ENCODE measurements at regions not wholly inside any gene's neighbourhood (a gene's known extent, or its start where the extent isn't known, plus 50 kb on each side); places are given as distances from the start of the nearest gene placed in this dataset.

DNA sequence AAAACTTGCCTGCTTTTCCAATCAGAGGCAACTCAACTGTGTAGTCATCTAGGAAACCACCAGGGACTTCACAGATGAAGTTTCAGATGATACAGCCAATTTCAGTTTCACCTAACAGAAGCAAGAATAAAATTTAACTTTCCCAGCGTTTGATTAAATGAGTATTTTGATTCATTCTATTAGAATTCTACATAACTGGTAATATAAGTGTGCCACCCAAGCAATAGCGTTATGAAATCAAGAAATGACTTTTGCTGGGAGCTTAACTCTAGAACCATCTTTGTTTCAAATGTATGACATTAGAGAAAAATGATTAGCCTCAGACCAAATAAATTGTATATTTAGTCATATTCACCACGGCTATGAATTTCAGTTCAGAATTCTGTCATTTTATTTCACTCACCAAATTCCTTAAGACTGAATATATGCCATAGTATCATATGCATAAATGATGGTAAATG is 239.3 kb downstream of the NRIP1 start:
- Mint-ChIP-seq H3K27ac (ENCODE audit: unreplicated experiment) (no peak overlapping the region), H3K36me3 (ENCODE audit: insufficient read depth, unreplicated experiment) (no peaks in the 10 kb centered on the region), H3K9me3 (ENCODE audit: unreplicated experiment) (no peaks in the 10 kb centered on the region), H3K4me3 (ENCODE audit: unreplicated experiment) (no peak overlapping the region), H3K27me3 (ENCODE audit: insufficient read depth, unreplicated experiment) (no peaks in the 10 kb centered on the region), H3K4me1 (ENCODE audit: low read depth, unreplicated experiment) (no peaks in the 10 kb centered on the region)
- TF ChIP-seq, protein P1, sequence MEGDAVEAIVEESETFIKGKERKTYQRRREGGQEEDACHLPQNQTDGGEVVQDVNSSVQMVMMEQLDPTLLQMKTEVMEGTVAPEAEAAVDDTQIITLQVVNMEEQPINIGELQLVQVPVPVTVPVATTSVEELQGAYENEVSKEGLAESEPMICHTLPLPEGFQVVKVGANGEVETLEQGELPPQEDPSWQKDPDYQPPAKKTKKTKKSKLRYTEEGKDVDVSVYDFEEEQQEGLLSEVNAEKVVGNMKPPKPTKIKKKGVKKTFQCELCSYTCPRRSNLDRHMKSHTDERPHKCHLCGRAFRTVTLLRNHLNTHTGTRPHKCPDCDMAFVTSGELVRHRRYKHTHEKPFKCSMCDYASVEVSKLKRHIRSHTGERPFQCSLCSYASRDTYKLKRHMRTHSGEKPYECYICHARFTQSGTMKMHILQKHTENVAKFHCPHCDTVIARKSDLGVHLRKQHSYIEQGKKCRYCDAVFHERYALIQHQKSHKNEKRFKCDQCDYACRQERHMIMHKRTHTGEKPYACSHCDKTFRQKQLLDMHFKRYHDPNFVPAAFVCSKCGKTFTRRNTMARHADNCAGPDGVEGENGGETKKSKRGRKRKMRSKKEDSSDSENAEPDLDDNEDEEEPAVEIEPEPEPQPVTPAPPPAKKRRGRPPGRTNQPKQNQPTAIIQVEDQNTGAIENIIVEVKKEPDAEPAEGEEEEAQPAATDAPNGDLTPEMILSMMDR (IDR thresholded peaks at IDR 0.05; ENCODE audit: insufficient read depth in 1 of 2, low read depth in 1 of 2, low read length in 1 of 2, severe bottlenecking in 1 of 2, unreplicated experiment in 1 of 2) = no peak
- POLR2A ChIA-PET = no interaction called here
- BruUV-seq (replicated peaks) = no TSS peak
- Histone ChIP-seq H3K27me3 (replicated peaks; ENCODE audit: control insufficient read depth, insufficient read depth, low read length) (no peaks in the 10 kb centered on the region), H3K9me3 (no peaks in the 10 kb centered on the region), H3K4me1 (no peaks in the 10 kb centered on the region), H3K36me3 (ENCODE audit: control insufficient read depth, insufficient read depth, low read length) (no peaks in the 10 kb centered on the region), H3K4me3 (ENCODE audit: low read depth, low read length) (no peak overlapping the region)
- CTCF ChIA-PET = no interaction called here
- intact Hi-C loops (cut with micrococcal nuclease; ENCODE audit: unreplicated experiment) = no loop called here
- no peak for DNase-seq

DNA sequence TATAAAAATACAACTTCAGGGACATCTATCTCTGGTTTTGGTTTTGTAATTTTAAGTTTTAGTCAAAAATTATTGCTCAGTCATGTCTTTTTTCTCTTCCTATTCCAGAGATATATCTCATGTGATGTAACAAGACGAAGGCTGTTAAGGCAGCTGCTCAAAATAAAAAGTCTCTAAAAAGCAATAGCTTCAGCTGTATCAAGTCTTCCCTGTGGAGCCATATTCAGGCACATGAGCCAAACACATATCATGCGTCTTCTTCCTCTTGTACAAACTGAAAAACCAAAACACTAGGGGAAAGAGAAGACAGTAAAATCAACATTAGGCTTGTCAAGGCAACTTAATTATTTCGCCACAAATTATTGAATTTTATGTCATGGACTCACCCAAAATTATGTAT is 240.7 kb downstream of the NRIP1 start:
- DNase-seq = no peak
- no peaks in the 10 kb centered on the region for H3K9me3 ChIP-seq
- POLR2A ChIA-PET = no interaction called here
- CTCF ChIA-PET = no interaction called here
- Mint-ChIP-seq H3K27ac (ENCODE audit: unreplicated experiment) (no peak overlapping the region), H3K4me1 (ENCODE audit: low read depth, unreplicated experiment) (no peaks in the 10 kb centered on the region), H3K4me3 (ENCODE audit: unreplicated experiment) (no peak overlapping the region), H3K27me3 (ENCODE audit: insufficient read depth, unreplicated experiment) (no peaks in the 10 kb centered on the region), H3K36me3 (ENCODE audit: insufficient read depth, unreplicated experiment) (no peaks in the 10 kb centered on the region), H3K9me3 (ENCODE audit: unreplicated experiment) (no peaks in the 10 kb centered on the region)
- H3K36me3 ChIP-seq (ENCODE audit: control insufficient read depth, insufficient read depth, low read length) = no peaks in the 10 kb centered on the region
- BruUV-seq (replicated peaks) = no TSS peak
- intact Hi-C loops (cut with micrococcal nuclease; ENCODE audit: unreplicated experiment) = no loop called here
- no peak overlapping the region for H3K4me3 ChIP-seq (ENCODE audit: low read depth, low read length)
- no peaks in the 10 kb centered on the region for H3K4me1 ChIP-seq
- TF ChIP-seq, protein P1 (IDR thresholded peaks at IDR 0.05; ENCODE audit: insufficient read depth in 1 of 2, low read depth in 1 of 2, low read length in 1 of 2, severe bottlenecking in 1 of 2, unreplicated experiment in 1 of 2) = no peak
- H3K27me3 ChIP-seq (replicated peaks; ENCODE audit: control insufficient read depth, insufficient read depth, low read length) = no peaks in the 10 kb centered on the region

DNA sequence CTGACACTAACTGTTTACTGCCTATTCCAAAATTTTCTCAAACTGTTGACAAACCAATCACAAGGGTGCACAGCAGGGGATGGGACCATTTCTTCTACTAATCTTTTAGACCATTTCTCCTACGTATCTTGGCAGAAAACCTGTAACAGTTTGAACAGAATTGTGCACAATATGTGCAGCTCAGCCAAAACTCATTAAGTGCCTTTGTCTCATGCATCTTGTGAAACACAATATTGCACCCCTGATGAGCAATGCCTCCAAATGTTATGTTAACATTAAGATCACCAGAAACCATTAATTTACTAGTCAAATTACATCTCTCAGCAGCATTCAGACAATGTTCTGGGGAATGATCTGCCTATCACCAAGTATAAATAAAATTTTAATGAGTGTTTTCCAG is 247.5 kb downstream of the NRIP1 start:
- Histone ChIP-seq H3K4me3 (ENCODE audit: low read depth, low read length) (no peak overlapping the region), H3K36me3 (ENCODE audit: control insufficient read depth, insufficient read depth, low read length) (no peaks in the 10 kb centered on the region), H3K9me3 (no peaks in the 10 kb centered on the region; the same call in 1 of the 2 replicates), H3K27me3 (replicated peaks; ENCODE audit: control insufficient read depth, insufficient read depth, low read length) (no peaks in the 10 kb centered on the region), H3K4me1 (no peaks in the 10 kb centered on the region)
- intact Hi-C loops (cut with micrococcal nuclease; ENCODE audit: unreplicated experiment) = no loop called here
- Mint-ChIP-seq H3K27me3 (ENCODE audit: insufficient read depth, unreplicated experiment) (no peaks in the 10 kb centered on the region), H3K4me3 (ENCODE audit: unreplicated experiment) (no peak overlapping the region), H3K4me1 (ENCODE audit: low read depth, unreplicated experiment) (no peaks in the 10 kb centered on the region), H3K27ac (ENCODE audit: unreplicated experiment) (no peak overlapping the region), H3K36me3 (ENCODE audit: insufficient read depth, unreplicated experiment) (no peaks in the 10 kb centered on the region), H3K9me3 (ENCODE audit: unreplicated experiment) (no peaks in the 10 kb centered on the region)
- no peak for DNase-seq
- ChIA-PET CTCF (no interaction called here), POLR2A (no interaction called here)
- TF ChIP-seq, protein P1 (IDR thresholded peaks at IDR 0.05; ENCODE audit: insufficient read depth in 1 of 2, low read depth in 1 of 2, low read length in 1 of 2, severe bottlenecking in 1 of 2, unreplicated experiment in 1 of 2) = no peak
- no TSS peak for BruUV-seq (replicated peaks)

All from Caco-2 (cell line).